Lower lobe of right lung (tissue), 2 donors: ENCODE measurements at regions not wholly inside any gene's neighbourhood (a gene's known extent, or its start where the extent isn't known, plus 50 kb on each side); places are given as distances from the start of the nearest gene placed in this dataset.

ENCODE experiments used
- ATAC-seq, 2 donors: fragments of 200-7000 bp; cut with Tn5 transposase; one replicate each; pipeline ENCODE4 v1.9.1; 2020 to 2022; ENCODE audit warnings: mild to moderate bottlenecking in 2 of 2, moderate library complexity in 2 of 2
- DNase-seq: peaks from one replicate; pipeline ENCODE4 v3.0.0-alpha.2; 2020
- H3K27ac ChIP-seq: fragments of 200-600 bp; one replicate; pipeline ENCODE4 v1.8.0; 2022
- H3K27me3 ChIP-seq: fragments of 200-600 bp; one replicate; pipeline ENCODE4 v1.8.0; 2022; ENCODE audit warnings: low read depth
- H3K36me3 ChIP-seq: fragments of 200-600 bp; one replicate; pipeline ENCODE4 v1.8.0; 2022; ENCODE audit warnings: mild to moderate bottlenecking
- H3K4me1 ChIP-seq: fragments of 200-600 bp; one replicate; pipeline ENCODE4 v1.8.0; 2022
- H3K4me3 ChIP-seq: fragments of 200-600 bp; one replicate; pipeline ENCODE4 v1.8.0; 2022; ENCODE audit warnings: mild to moderate bottlenecking
- H3K9me3 ChIP-seq: fragments of 200-600 bp; one replicate; pipeline ENCODE4 v1.8.0; 2022
- CTCF ChIP-seq: fragments of 200-600 bp; IDR thresholded peaks from one replicate; pipeline ENCODE4 v1.8.0; 2022; ENCODE audit warnings: antibody characterized with exemption, mild to moderate bottlenecking
- intact Hi-C: fragments of 100-400 bp; cut with DNase I; formaldehyde crosslinking; loops from one replicate; pipeline ENCODE4 v1.11.0; 2022
- donor health status: DM: no; HTN: yes; CAD: no; lungs with severe emphysema.

GRCh38 chr2:43021791-43022509 lies 204.5 kb downstream of the ZFP36L2 start:
- Histone ChIP-seq H3K27me3 (no peaks in the 10 kb centered on the region), H3K36me3 (no peaks in the 10 kb centered on the region), H3K4me3 (no peak overlapping the region), H3K4me1 (peaks cover 32% of the 10 kb centered on the region), H3K9me3 (peaks cover 3% of the 10 kb centered on the region), H3K27ac (no peak overlapping the region)
- intact Hi-C loops = loop anchor here (5.0 kb wide), 1 partner anchor 465 kb away; no protein-coding TSS in a partner anchor
- ATAC-seq (no peak), DNase-seq (no peak)
- no peak for TF ChIP-seq CTCF

- no peak for ATAC-seq
Observed at GRCh38 chr2:43020990-43021669, 205.3 kb downstream of the ZFP36L2 start.

GRCh38 chr2:43020296-43020695 lies 206.1 kb downstream of the ZFP36L2 start:
- no peak overlapping the region for H3K4me3 ChIP-seq
- no peaks in the 10 kb centered on the region for H3K36me3 ChIP-seq
- DNase-seq (no peak), ATAC-seq (no peak)
- intact Hi-C loops = loop anchor here (5.0 kb wide), 1 partner anchor 467 kb away; no protein-coding TSS in a partner anchor
- H3K27me3 ChIP-seq = no peaks in the 10 kb centered on the region
- no peak overlapping the region for H3K27ac ChIP-seq
- peaks cover 3% of the 10 kb centered on the region for H3K9me3 ChIP-seq
- peaks cover 30% of the 10 kb centered on the region for H3K4me1 ChIP-seq
- TF ChIP-seq CTCF = no peak

More at GRCh38 chr2:43020990-43021669, 205.3 kb downstream of the ZFP36L2 start:
- Histone ChIP-seq H3K9me3 (peaks cover 3% of the 10 kb centered on the region), H3K36me3 (no peaks in the 10 kb centered on the region), H3K4me1 (peaks cover 30% of the 10 kb centered on the region), H3K4me3 (no peak overlapping the region), H3K27me3 (no peaks in the 10 kb centered on the region), H3K27ac (no peak overlapping the region)
- intact Hi-C loops = loop anchor here (5.0 kb wide), 1 partner anchor 466 kb away; no protein-coding TSS in a partner anchor
- TF ChIP-seq CTCF = no peak
- no peak for DNase-seq

- ATAC-seq (no peak), DNase-seq (no peak)
- Histone ChIP-seq H3K4me1 (peaks cover 28% of the 10 kb centered on the region), H3K4me3 (no peak overlapping the region), H3K9me3 (peaks cover 3% of the 10 kb centered on the region), H3K36me3 (no peaks in the 10 kb centered on the region), H3K27me3 (no peaks in the 10 kb centered on the region), H3K27ac (peak overlapping the region; percentile 59)
- intact Hi-C loops = loop anchor here (5.0 kb wide), 1 partner anchor 468 kb away; no protein-coding TSS in a partner anchor
- no peak for TF ChIP-seq CTCF
Observed at GRCh38 chr2:43019536-43020183, 206.7 kb downstream of the ZFP36L2 start.

- Histone ChIP-seq H3K4me3 (no peak overlapping the region), H3K4me1 (peaks cover 27% of the 10 kb centered on the region), H3K36me3 (no peaks in the 10 kb centered on the region), H3K27me3 (no peaks in the 10 kb centered on the region), H3K9me3 (peaks cover 3% of the 10 kb centered on the region), H3K27ac (peak overlapping the region; percentile 59)
- ATAC-seq = no peak
- no peak for DNase-seq
- TF ChIP-seq CTCF = no peak
- intact Hi-C loops = no loop called here
Observed at GRCh38 chr2:43019025-43019367, 207.4 kb downstream of the ZFP36L2 start.
